K562 (cell line): ENCODE measurements at regions not wholly inside any gene's neighbourhood (a gene's known extent, or its start where the extent isn't known, plus 50 kb on each side); places are given as distances from the start of the nearest gene placed in this dataset.

Source experiments
- ATAC-seq: fragments of 200-7000 bp; cut with Tn5 transposase; 3 replicates; pipeline ENCODE4 v1.9.1; 2020; ENCODE audit warnings: moderate library complexity
- BruUV-seq: library from RNA; stranded (reverse); fragments of 400-500 nt; replicated peaks from 2 replicates; lab custom pipeline; 2021; lab: Mats Ljungman, UMichigan
- CTCF ChIA-PET: fragments of 300-600 bp; formaldehyde crosslinking; extraction: SDS; loops from one replicate; lab custom pipeline; 2021; ENCODE audit warnings: low intra/inter-chr PET ratio; lab: Yijun Ruan, JAX
- POLR2A ChIA-PET: fragments of 300-600, 350-650 bp; sonication (Branson Sonifier 250); formaldehyde crosslinking; extraction: SDS; loops from one replicate; lab custom pipeline; 2021; ENCODE audit warnings: antibody characterized with exemption, inconsistent platforms; lab: Yijun Ruan, JAX
- DNase-seq, 4 experiments: peaks; one replicate each; pipeline versions ENCODE4 v3.0.0 to v3.0.0-alpha.2; 2011 to 2018; ENCODE audit warnings: low spot score in 3 of 4, mixed read lengths in 3 of 4; ENCODE audit errors: extremely low read depth in 1 of 4
- FAIRE-seq: peaks from 2 replicates; lab custom pipeline; 2011; peaks lifted over from hg19 to GRCh38; lab: Jason Lieb, UNC
- H2AFZ ChIP-seq: 2 replicates; pipeline ENCODE4 v1.6.0; 2011; ENCODE audit warnings: low read depth, low read length, control low read depth, inconsistent platforms
- H3K27ac ChIP-seq: fragments of 200-600 bp; 3 replicates; pipeline ENCODE4 v1.8.0; 2011; ENCODE audit warnings: low read depth, mild to moderate bottlenecking, control low read depth, inconsistent platforms, low read length, moderate library complexity, mixed read lengths; ENCODE audit errors: extremely low read depth
- H3K27me3 ChIP-seq, 2 experiments: fragments of 300-600 bp in 1 of 2; 2 replicates in 1 of 2; 3 replicates in 1 of 2; pipeline versions ENCODE4 v1.6.0 to v1.8.0; 2011; ENCODE audit warnings: inconsistent platforms in 2 of 2, low read length in 2 of 2, mild to moderate bottlenecking in 1 of 2, mixed read lengths in 1 of 2, moderate library complexity in 1 of 2; ENCODE audit not compliant: control insufficient read depth in 2 of 2, insufficient read depth in 2 of 2
- H3K36me3 ChIP-seq: fragments of 300-600 bp; 3 replicates; pipeline ENCODE4 v1.8.0; 2011; ENCODE audit warnings: mild to moderate bottlenecking, low read length, inconsistent platforms; ENCODE audit not compliant: control insufficient read depth, insufficient read depth
- H3K4me1 ChIP-seq, 2 experiments: fragments of 200-600 bp in 1 of 2; replicated peaks in 1 of 2; 2 replicates in 1 of 2; 3 replicates in 1 of 2; pipeline versions ENCODE4 v1.5.1 to v1.8.0; 2011; ENCODE audit warnings: inconsistent platforms in 2 of 2, low read length in 2 of 2, mild to moderate bottlenecking in 1 of 2, mixed read lengths in 1 of 2, moderate library complexity in 1 of 2; ENCODE audit not compliant: control insufficient read depth in 2 of 2, insufficient read depth in 2 of 2
- H3K4me2 ChIP-seq: 2 replicates; pipeline ENCODE4 v1.6.1; 2011; ENCODE audit warnings: low read length, control low read depth, inconsistent platforms, mixed read lengths; ENCODE audit not compliant: insufficient read depth
- H3K4me3 ChIP-seq: fragments of 200-600 bp; sonication (generic), shearing (Covaris generic); 2 replicates; pipeline ENCODE4 v1.5.1; 2016; ENCODE audit warnings: control low read depth, inconsistent platforms
- H3K79me2 ChIP-seq: fragments of 200-600 bp; 3 replicates; pipeline ENCODE4 v1.8.0; 2011; ENCODE audit warnings: low read length, inconsistent platforms; ENCODE audit not compliant: control insufficient read depth, insufficient read depth
- H3K9ac ChIP-seq, 2 experiments: 2 replicates each; pipeline versions ENCODE4 v1.6.0 to v1.6.1; 2011; ENCODE audit warnings: low read depth in 2 of 2, low read length in 2 of 2, control low read depth in 1 of 2, inconsistent platforms in 1 of 2, mild to moderate bottlenecking in 1 of 2, mixed read lengths in 1 of 2; ENCODE audit not compliant: insufficient read depth in 1 of 2
- H3K9me1 ChIP-seq: one replicate; pipeline ENCODE4 v1.6.0; 2011; ENCODE audit warnings: inconsistent platforms, mild to moderate bottlenecking, low read length, moderate library complexity; ENCODE audit not compliant: control insufficient read depth, insufficient read depth
- H3K9me3 ChIP-seq: replicated peaks from 2 replicates; pipeline ENCODE4 v1.5.1; 2011; ENCODE audit warnings: low read depth, low read length, inconsistent platforms; ENCODE audit not compliant: control insufficient read depth, insufficient read depth
- H4K20me1 ChIP-seq: replicated peaks from 2 replicates; pipeline ENCODE4 v1.6.1; 2011; ENCODE audit warnings: low read length, inconsistent platforms, mixed read lengths; ENCODE audit not compliant: control insufficient read depth, insufficient read depth
- BHLHE40 ChIP-seq: IDR thresholded peaks from 2 replicates; pipeline ENCODE4 v1.6.1; 2011; ENCODE audit warnings: low read length, improper control_type of control experiment
- GATAD2B ChIP-seq: fragments of 450-650 bp; IDR thresholded peaks from 2 replicates; pipeline ENCODE4 v1.6.1; 2017; ENCODE audit warnings: mild to moderate bottlenecking, borderline replicate concordance
- KLF6 ChIP-seq: fragments of 250-450 bp; sonication (Bioruptor Pico); IDR thresholded peaks from 2 replicates; pipeline ENCODE4 v1.4.0; 2020; ENCODE audit warnings: mild to moderate bottlenecking, moderate library complexity, borderline replicate concordance
- MCM5 ChIP-seq: fragments of 450-650 bp; IDR thresholded peaks from 2 replicates; pipeline ENCODE4 v1.6.1; 2016; ENCODE audit warnings: low read depth
- PKNOX1 ChIP-seq: fragments of 450-650 bp; IDR thresholded peaks from 2 replicates; pipeline ENCODE4 v1.6.1; 2016
- POLR2H ChIP-seq: IDR thresholded peaks from 2 replicates; pipeline ENCODE4 v1.6.1; 2016; ENCODE audit warnings: missing genetic modification characterization, low read depth, mild to moderate bottlenecking, control low read depth, missing compliant biosample characterization, moderate library complexity
- RAD51 ChIP-seq: fragments of 450-650 bp; IDR thresholded peaks from 2 replicates; pipeline ENCODE4 v1.7.1; 2016; ENCODE audit warnings: low read depth, mild to moderate bottlenecking, borderline replicate concordance
- RERE ChIP-seq: sonication (generic); formaldehyde crosslinking; IDR thresholded peaks from 2 replicates; pipeline ENCODE4 v1.8.0; 2023; ENCODE audit warnings: missing genetic modification reagents, mild to moderate bottlenecking, borderline replicate concordance
- USF1 ChIP-seq: sonication (generic); formaldehyde crosslinking; IDR thresholded peaks from 2 replicates; pipeline ENCODE4 v1.9.0; 2022; ENCODE audit warnings: mild to moderate bottlenecking, missing genetic modification reagents
- VEZF1 ChIP-seq: fragments of 200-800 bp; sonication (Bioruptor generic); IDR thresholded peaks from 2 replicates; pipeline ENCODE4 v1.6.1; 2017; ENCODE audit warnings: missing genetic modification characterization, missing compliant biosample characterization
- XRCC4 ChIP-seq: IDR thresholded peaks from one replicate; pipeline ENCODE4 v1.6.1; 2011; ENCODE audit not compliant: insufficient read depth, insufficient read length; ENCODE audit errors: extremely low read depth
- XRCC5 ChIP-seq: fragments of 200-400 bp; formaldehyde crosslinking; IDR thresholded peaks from 2 replicates; pipeline ENCODE4 v1.6.1; 2017; ENCODE audit warnings: low read depth, mild to moderate bottlenecking, low read length
- ZNF274 ChIP-seq: IDR thresholded peaks from 2 replicates; pipeline ENCODE4 v1.6.1; 2011; ENCODE audit warnings: low read depth, mild to moderate bottlenecking, low read length, moderate library complexity, borderline replicate concordance
- WGBS: fragments of 100-300 bp; shearing (Covaris generic); methylation state at CpG from one replicate; pipeline ENCODE4 v1.1.6; 2016; ENCODE audit warnings: low coverage, mixed read lengths; ENCODE audit not compliant: insufficient coverage; ENCODE audit errors: missing lambda C conversion rate; 5-methylcytosine and 5-hydroxymethylcytosine counted together
- in situ Hi-C: fragments of 300-500 bp; cut with MboI; formaldehyde crosslinking; loops from 4 replicates; pipeline ENCODE4 v1.15.0; 2018; ENCODE audit warnings: inconsistent platforms, mixed read lengths
- intact Hi-C: fragments of 100-400 bp; cut with micrococcal nuclease; formaldehyde crosslinking; loops from 2 replicates; pipeline ENCODE4 v1.14.2; 2022

- FAIRE-seq (no peak), ATAC-seq (peak; percentile 48), DNase-seq (no peak)
- BruUV-seq, result no TSS peak
- H3K79me2 ChIP-seq, result no peaks in the 10 kb centered on the region
- H3K27ac ChIP-seq, result no peak overlapping the region
- H3K4me3 ChIP-seq, result no peak overlapping the region
- H3K4me2 ChIP-seq, result no peak overlapping the region
- H3K4me1 ChIP-seq, result no peaks in the 10 kb centered on the region
- ChIA-PET CTCF (no interaction called here), POLR2A (interaction anchor here (1.3 kb wide), 1 partner anchor 46 kb away, joined by 3 read pairs; no protein-coding TSS in a partner anchor)
- no peaks in the 10 kb centered on the region; the same call in 2 of the 3 replicates for H3K36me3 ChIP-seq
- no peak overlapping the region for H3K9ac ChIP-seq
- H3K9me1 ChIP-seq, result no peaks in the 10 kb centered on the region
- H4K20me1 ChIP-seq, result no peaks in the 10 kb centered on the region
- H2AFZ ChIP-seq, result no peak overlapping the region
- 35% methylated on average over 3 of the region's 3 CpGs for WGBS
- intact Hi-C loops, result no loop called here
- H3K9me3 ChIP-seq, result no peaks in the 10 kb centered on the region
- in situ Hi-C loops, result no loop called here
- H3K27me3 ChIP-seq, result no peaks in the 10 kb centered on the region
- TF ChIP-seq RAD51, result peak; percentile 24; the same call in 1 of the 2 replicates
- 0 out of 2 replicates have a peak, but pooled peaks have one; percentile 27 for TF ChIP-seq USF1 (CRISPR knock-in tag)
- no peak for TF ChIP-seq KLF6 (CRISPR knock-in tag)
- no peak for TF ChIP-seq RERE (CRISPR knock-in tag)
- TF ChIP-seq BHLHE40, result no peak
- no peak for TF ChIP-seq MCM5
- no peak for TF ChIP-seq GATAD2B
- TF ChIP-seq PKNOX1, result no peak
- TF ChIP-seq POLR2H (tag), result no peak
- TF ChIP-seq ZNF274, result no peak
- no peak for TF ChIP-seq XRCC5
- TF ChIP-seq VEZF1 (CRISPR knock-in tag), result no peak
- TF ChIP-seq XRCC4, result no peak
Observed at GRCh38 chr3:33962396-33962795, 164.0 kb downstream of the PDCD6IP start.
